Esophagus muscularis mucosa (tissue), 4 donors: ENCODE measurements at regions not wholly inside any gene's neighbourhood (a gene's known extent, or its start where the extent isn't known, plus 50 kb on each side); places are given as distances from the start of the nearest gene placed in this dataset.

Experiments
- DNase-seq: peaks from one replicate; pipeline ENCODE4 v3.0.0-alpha.2; 2017; ENCODE audit errors: extremely low spot score
- H3K27ac ChIP-seq, 4 donors: fragments of 200-600 bp; sonication (generic); replicated peaks in 1 of 4; 1 replicate in 3 of 4; 2 replicates in 1 of 4; pipeline ENCODE4 v1.5.1; 2016 to 2019; ENCODE audit warnings: mild to moderate bottlenecking in 1 of 4
- H3K27me3 ChIP-seq, 4 donors: fragments of 200-600 bp; sonication (generic); one replicate each; pipeline versions ENCODE4 v1.5.1 to v1.6.0; 2016 to 2019
- H3K36me3 ChIP-seq, 4 donors: fragments of 200-600 bp; sonication (generic); one replicate each; pipeline ENCODE4 v1.5.1; 2016 to 2019
- H3K4me1 ChIP-seq, 4 donors: fragments of 200-600 bp; sonication (generic); one replicate each; pipeline ENCODE4 v1.5.1; 2016 to 2019
- H3K4me3 ChIP-seq, 4 donors: fragments of 200-600 bp; sonication (generic); 1 replicate in 2 of 4; 2 replicates in 2 of 4; pipeline ENCODE4 v1.5.1; 2016 to 2019; ENCODE audit warnings: mild to moderate bottlenecking in 4 of 4, moderate library complexity in 1 of 4
- H3K9me3 ChIP-seq, 4 donors: fragments of 200-600 bp; sonication (generic); 1 replicate in 3 of 4; 2 replicates in 1 of 4; pipeline ENCODE4 v1.5.1; 2016 to 2019
- EP300 ChIP-seq: sonication (generic); formaldehyde crosslinking; IDR thresholded peaks from one replicate; pipeline ENCODE4 v1.6.1; 2017; ENCODE audit warnings: antibody characterized with exemption
- POLR2A ChIP-seq: fragments of 450-650 bp; IDR thresholded peaks from one replicate; pipeline ENCODE4 v1.6.1; 2017; ENCODE audit warnings: antibody characterized with exemption, moderate library complexity, mild to moderate bottlenecking, low read depth
- POLR2AphosphoS5 ChIP-seq, 2 donors: sonication (generic); formaldehyde crosslinking; IDR thresholded peaks; one replicate each; pipeline ENCODE4 v1.6.1; 2017; ENCODE audit warnings: antibody characterized with exemption in 2 of 2
- WGBS: methylation state at CpG from one replicate; pipeline ENCODE4 v1.1.5; 2018; 5-methylcytosine and 5-hydroxymethylcytosine counted together
- intact Hi-C: fragments of 100-400 bp; cut with DNase I; formaldehyde crosslinking; loops from one replicate; pipeline ENCODE4 v1.15.1; 2023
- TF ChIP-seq, protein P1 (sequence below), 3 experiments: fragments of 200-600 bp in 2 of 3; fragments of 450-650 bp in 1 of 3; sonication (generic) in 2 of 3; IDR thresholded peaks; one replicate each; pipeline ENCODE4 v1.5.1; 2017 to 2019; ENCODE audit warnings: antibody characterized with exemption in 3 of 3, mild to moderate bottlenecking in 2 of 3, moderate library complexity in 1 of 3

DNA sequence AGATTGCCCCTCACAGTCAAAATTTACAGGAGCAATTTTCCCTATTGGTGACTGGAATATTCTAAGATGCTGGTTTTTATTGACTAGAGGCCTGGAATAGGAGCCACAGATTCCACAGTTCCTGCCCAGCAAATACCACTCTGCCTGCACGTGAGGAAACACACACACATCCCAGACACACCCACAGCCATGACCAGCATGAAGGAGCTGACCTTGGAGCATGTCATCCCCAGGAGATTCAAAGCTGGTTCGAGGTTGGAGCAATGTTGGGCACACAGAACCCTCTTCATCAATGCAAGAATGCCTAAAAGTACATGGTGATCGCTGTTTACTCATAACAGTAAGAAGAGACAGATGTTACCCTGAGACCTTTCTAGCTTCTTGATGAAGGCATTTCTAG is 244.6 kb upstream of the FOXQ1 start:
- Histone ChIP-seq H3K4me1 (peaks cover 3 to 19% (median 12%) of the 10 kb centered on the region in 4 donors), H3K36me3 (no peaks in the 10 kb centered on the region), H3K9me3 (no peaks in the 10 kb centered on the region), H3K4me3 (no peak overlapping the region), H3K27me3 (no peaks in the 10 kb centered on the region), H3K27ac (no peak overlapping the region)
- DNase-seq, result no peak
- intact Hi-C loops, result no loop called here
- 84% methylated on average over 3 of the region's 3 CpGs for WGBS
- no peak for TF ChIP-seq POLR2A
- TF ChIP-seq, protein P1, sequence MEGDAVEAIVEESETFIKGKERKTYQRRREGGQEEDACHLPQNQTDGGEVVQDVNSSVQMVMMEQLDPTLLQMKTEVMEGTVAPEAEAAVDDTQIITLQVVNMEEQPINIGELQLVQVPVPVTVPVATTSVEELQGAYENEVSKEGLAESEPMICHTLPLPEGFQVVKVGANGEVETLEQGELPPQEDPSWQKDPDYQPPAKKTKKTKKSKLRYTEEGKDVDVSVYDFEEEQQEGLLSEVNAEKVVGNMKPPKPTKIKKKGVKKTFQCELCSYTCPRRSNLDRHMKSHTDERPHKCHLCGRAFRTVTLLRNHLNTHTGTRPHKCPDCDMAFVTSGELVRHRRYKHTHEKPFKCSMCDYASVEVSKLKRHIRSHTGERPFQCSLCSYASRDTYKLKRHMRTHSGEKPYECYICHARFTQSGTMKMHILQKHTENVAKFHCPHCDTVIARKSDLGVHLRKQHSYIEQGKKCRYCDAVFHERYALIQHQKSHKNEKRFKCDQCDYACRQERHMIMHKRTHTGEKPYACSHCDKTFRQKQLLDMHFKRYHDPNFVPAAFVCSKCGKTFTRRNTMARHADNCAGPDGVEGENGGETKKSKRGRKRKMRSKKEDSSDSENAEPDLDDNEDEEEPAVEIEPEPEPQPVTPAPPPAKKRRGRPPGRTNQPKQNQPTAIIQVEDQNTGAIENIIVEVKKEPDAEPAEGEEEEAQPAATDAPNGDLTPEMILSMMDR (IDR thresholded peaks at IDR 0.05), result no peak
- TF ChIP-seq EP300, result no peak
- TF ChIP-seq POLR2AphosphoS5 (IDR thresholded peaks at IDR 0.05), result no peak

DNA sequence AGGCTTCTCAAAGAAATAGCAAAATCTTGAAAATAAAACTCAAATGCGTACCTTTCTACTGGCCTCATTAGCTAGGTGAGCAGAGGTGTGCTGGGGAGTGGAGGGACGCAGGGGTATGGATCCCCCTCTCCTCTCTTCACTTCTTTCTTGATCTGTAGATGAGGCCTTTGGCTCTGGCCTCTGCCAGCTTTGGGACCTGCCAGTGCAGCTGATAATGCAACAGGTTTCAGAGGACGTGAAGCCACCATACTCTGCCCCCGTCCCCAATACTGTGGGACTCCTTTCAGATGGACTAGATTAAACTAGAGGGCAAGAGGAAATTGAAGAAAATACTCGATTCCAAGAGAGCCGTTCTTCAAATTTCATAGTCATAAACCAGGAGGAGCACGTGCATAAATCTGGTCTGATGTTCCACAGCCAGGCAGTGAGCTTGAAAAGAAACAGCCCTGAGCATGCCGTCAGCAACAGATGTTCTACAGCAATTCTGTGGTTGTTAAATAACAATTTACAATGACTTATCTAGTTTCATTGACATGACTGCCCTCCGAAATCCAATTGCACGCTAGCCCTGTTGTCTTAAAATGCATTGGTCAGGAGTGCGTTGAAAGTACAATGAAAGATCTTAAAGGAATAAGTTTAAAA is 245.3 kb upstream of the FOXQ1 start:
- Histone ChIP-seq H3K27me3 (no peaks in the 10 kb centered on the region), H3K4me3 (no peak overlapping the region), H3K36me3 (no peaks in the 10 kb centered on the region), H3K27ac (no peak overlapping the region), H3K9me3 (no peaks in the 10 kb centered on the region), H3K4me1 (peaks cover 3 to 19% (median 12%) of the 10 kb centered on the region in 4 donors)
- DNase-seq, result no peak
- intact Hi-C loops, result no loop called here
- no peak for TF ChIP-seq EP300
- no peak for TF ChIP-seq POLR2A
- TF ChIP-seq, protein P1 (IDR thresholded peaks at IDR 0.05), result no peak
- no peak for TF ChIP-seq POLR2AphosphoS5 (IDR thresholded peaks at IDR 0.05)
- WGBS, result 81% methylated on average over 11 of the region's 11 CpGs

DNA sequence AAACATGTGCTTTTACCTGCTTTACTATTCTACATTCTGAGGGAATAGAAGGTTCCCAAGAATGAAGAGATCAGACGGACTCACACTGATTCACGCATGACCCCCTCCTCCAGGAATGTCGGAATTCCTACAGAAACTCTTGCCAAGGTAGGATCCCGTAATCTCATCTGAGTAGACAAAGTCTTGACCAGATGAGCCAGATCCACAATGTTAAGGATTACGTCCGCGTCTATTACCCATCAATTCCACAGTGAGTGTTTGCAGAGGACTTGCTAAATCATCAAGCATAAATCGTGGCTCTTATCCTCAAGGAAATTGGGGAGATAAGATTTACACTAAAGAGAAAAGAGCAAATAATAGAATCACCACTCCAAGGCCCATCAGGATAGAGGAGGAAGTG is 245.9 kb upstream of the FOXQ1 start:
- H3K9me3 ChIP-seq, result no peaks in the 10 kb centered on the region
- intact Hi-C loops, result no loop called here
- no peaks in the 10 kb centered on the region for H3K27me3 ChIP-seq
- H3K4me1 ChIP-seq, result peaks cover 3 to 19% (median 12%) of the 10 kb centered on the region in 4 donors
- TF ChIP-seq EP300 (no peak), POLR2AphosphoS5 (IDR thresholded peaks at IDR 0.05) (no peak), POLR2A (no peak)
- TF ChIP-seq, protein P1 (IDR thresholded peaks at IDR 0.05), result no peak
- WGBS, result 92% methylated on average over 8 of the region's 8 CpGs
- DNase-seq, result no peak
- H3K27ac ChIP-seq, result no peak overlapping the region
- no peaks in the 10 kb centered on the region for H3K36me3 ChIP-seq
- no peak overlapping the region for H3K4me3 ChIP-seq

DNA sequence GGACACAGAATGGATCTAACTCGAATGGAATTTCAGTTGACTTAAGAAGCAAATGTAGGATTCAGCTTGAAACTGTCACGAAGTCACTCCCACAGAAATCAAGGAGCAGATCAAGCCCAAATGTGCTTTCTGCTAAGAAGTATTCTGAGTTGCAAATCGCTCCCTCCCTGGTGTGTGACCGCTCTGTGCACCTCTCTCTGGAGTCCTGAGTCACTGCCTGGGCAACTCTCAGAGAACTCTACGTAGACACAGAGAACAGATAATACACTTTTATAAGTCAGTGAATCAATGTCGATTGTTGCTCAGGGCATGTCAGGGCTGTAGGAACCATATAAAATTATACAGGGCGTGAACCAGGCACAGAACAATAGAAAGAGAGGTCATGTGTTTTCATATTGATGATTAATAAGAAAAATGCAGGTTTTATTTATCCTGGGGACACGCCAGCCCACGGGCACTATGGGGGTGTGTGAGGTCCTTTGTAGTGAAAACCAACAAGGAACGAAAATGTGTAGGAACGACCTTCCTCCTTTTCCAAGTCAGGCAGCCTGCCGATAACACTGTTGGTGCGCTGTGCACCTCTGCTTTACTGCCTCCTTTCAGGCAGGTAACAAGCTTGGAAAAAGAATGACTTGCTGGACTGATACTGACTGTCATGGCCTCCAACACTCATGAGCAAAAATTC is 248.1 kb upstream of the FOXQ1 start:
- Histone ChIP-seq H3K27ac (no peak overlapping the region), H3K9me3 (no peaks in the 10 kb centered on the region), H3K36me3 (no peaks in the 10 kb centered on the region), H3K27me3 (no peaks in the 10 kb centered on the region), H3K4me3 (no peak overlapping the region), H3K4me1 (peaks cover 0 to under 1% (median 0%) of the 10 kb centered on the region in 4 donors)
- TF ChIP-seq POLR2AphosphoS5 (IDR thresholded peaks at IDR 0.05), result no peak
- TF ChIP-seq POLR2A, result no peak
- TF ChIP-seq, protein P1 (IDR thresholded peaks at IDR 0.05), result no peak
- no peak for TF ChIP-seq EP300
- WGBS, result 81% methylated on average over 13 of the region's 13 CpGs
- intact Hi-C loops, result no loop called here
- no peak for DNase-seq
